ENCODE measurements at regions not wholly inside any gene's neighbourhood (a gene's known extent, or its start where the extent isn't known, plus 50 kb on each side); places are given as distances from the start of the nearest gene placed in this dataset.

DNA sequence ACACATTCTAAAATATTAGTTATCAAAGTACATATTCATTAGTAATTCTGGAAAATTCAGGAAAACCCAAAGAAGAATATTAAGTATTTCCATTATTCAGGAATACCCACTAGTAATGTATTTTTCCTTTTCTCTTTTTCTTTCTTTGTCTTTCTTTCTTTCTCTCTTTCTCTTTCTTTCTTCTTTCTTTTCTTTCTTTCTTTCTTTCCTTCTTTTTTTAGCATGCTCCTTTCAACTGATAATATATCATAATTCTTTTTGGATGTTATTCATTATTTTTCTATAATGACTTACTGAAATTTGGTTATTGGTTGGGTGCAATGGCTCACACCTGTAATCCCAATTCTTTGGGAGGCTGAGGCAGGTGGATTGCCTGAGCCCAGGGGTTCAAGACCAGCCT lies 175.6 kb upstream of the RAB4A start:
- H3K4me3 ChIP-seq: no peak overlapping the region
- H3K36me3 ChIP-seq: no peaks in the 10 kb centered on the region
- DNase-seq (ENCODE audit: low spot score in 2 of 2): no peak
- TF ChIP-seq, protein P1, sequence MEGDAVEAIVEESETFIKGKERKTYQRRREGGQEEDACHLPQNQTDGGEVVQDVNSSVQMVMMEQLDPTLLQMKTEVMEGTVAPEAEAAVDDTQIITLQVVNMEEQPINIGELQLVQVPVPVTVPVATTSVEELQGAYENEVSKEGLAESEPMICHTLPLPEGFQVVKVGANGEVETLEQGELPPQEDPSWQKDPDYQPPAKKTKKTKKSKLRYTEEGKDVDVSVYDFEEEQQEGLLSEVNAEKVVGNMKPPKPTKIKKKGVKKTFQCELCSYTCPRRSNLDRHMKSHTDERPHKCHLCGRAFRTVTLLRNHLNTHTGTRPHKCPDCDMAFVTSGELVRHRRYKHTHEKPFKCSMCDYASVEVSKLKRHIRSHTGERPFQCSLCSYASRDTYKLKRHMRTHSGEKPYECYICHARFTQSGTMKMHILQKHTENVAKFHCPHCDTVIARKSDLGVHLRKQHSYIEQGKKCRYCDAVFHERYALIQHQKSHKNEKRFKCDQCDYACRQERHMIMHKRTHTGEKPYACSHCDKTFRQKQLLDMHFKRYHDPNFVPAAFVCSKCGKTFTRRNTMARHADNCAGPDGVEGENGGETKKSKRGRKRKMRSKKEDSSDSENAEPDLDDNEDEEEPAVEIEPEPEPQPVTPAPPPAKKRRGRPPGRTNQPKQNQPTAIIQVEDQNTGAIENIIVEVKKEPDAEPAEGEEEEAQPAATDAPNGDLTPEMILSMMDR (IDR thresholded peaks at IDR 0.05): no peak
- no peak for TF ChIP-seq POLR2AphosphoS5 (IDR thresholded peaks at IDR 0.05)
- no peak for TF ChIP-seq POLR2A (IDR thresholded peaks at IDR 0.05)
- no peaks in the 10 kb centered on the region for H3K27me3 ChIP-seq
- H3K9me3 ChIP-seq: no peaks in the 10 kb centered on the region
- peaks cover 8 to 26% of the 10 kb centered on the region in 2 donors for H3K4me1 ChIP-seq
- intact Hi-C loops (cut with DNase I; ENCODE audit: low total_unique reads): no loop called here
- peak overlapping the region; percentile 87 to 88 for H3K27ac ChIP-seq

- Histone ChIP-seq H3K36me3 (no peaks in the 10 kb centered on the region), H3K27ac (no peak overlapping the region), H3K4me3 (no peak overlapping the region), H3K4me1 (peaks cover 4 to 26% of the 10 kb centered on the region in 2 donors), H3K27me3 (no peaks in the 10 kb centered on the region), H3K9me3 (no peaks in the 10 kb centered on the region)
- DNase-seq (ENCODE audit: low spot score in 2 of 2): no peak
- TF ChIP-seq POLR2AphosphoS5 (IDR thresholded peaks at IDR 0.05): no peak
- no peak for TF ChIP-seq POLR2A (IDR thresholded peaks at IDR 0.05)
- TF ChIP-seq, protein P1 (IDR thresholded peaks at IDR 0.05): no peak
- intact Hi-C loops (cut with DNase I; ENCODE audit: low total_unique reads): no loop called here
Measured at GRCh38 chr1:229097356-229097755, 173.6 kb upstream of the RAB4A start.

GRCh38 chr1:229098361-229098760 lies 172.6 kb upstream of the RAB4A start:
- peaks cover 0 to 16% of the 10 kb centered on the region in 2 donors for H3K4me1 ChIP-seq
- intact Hi-C loops (cut with DNase I; ENCODE audit: low total_unique reads): no loop called here
- no peaks in the 10 kb centered on the region for H3K36me3 ChIP-seq
- no peak overlapping the region for H3K4me3 ChIP-seq
- no peak overlapping the region for H3K27ac ChIP-seq
- TF ChIP-seq POLR2A (IDR thresholded peaks at IDR 0.05) (no peak), POLR2AphosphoS5 (IDR thresholded peaks at IDR 0.05) (no peak)
- TF ChIP-seq, protein P1 (IDR thresholded peaks at IDR 0.05): no peak
- H3K9me3 ChIP-seq: no peaks in the 10 kb centered on the region
- DNase-seq (ENCODE audit: low spot score in 2 of 2): no peak
- no peaks in the 10 kb centered on the region for H3K27me3 ChIP-seq

- H3K9me3 ChIP-seq: no peaks in the 10 kb centered on the region
- no peaks in the 10 kb centered on the region for H3K36me3 ChIP-seq
- H3K4me1 ChIP-seq: peaks cover 0 to 10% of the 10 kb centered on the region in 2 donors
- TF ChIP-seq POLR2A (IDR thresholded peaks at IDR 0.05): no peak
- TF ChIP-seq, protein P1 (IDR thresholded peaks at IDR 0.05): no peak
- no peak for TF ChIP-seq POLR2AphosphoS5 (IDR thresholded peaks at IDR 0.05)
- no peaks in the 10 kb centered on the region for H3K27me3 ChIP-seq
- no peak overlapping the region for H3K27ac ChIP-seq
- DNase-seq (ENCODE audit: low spot score in 2 of 2): no peak
- intact Hi-C loops (cut with DNase I; ENCODE audit: low total_unique reads): no loop called here
- H3K4me3 ChIP-seq: no peak overlapping the region
Measured at GRCh38 chr1:229098903-229099578, 171.9 kb upstream of the RAB4A start.

DNA sequence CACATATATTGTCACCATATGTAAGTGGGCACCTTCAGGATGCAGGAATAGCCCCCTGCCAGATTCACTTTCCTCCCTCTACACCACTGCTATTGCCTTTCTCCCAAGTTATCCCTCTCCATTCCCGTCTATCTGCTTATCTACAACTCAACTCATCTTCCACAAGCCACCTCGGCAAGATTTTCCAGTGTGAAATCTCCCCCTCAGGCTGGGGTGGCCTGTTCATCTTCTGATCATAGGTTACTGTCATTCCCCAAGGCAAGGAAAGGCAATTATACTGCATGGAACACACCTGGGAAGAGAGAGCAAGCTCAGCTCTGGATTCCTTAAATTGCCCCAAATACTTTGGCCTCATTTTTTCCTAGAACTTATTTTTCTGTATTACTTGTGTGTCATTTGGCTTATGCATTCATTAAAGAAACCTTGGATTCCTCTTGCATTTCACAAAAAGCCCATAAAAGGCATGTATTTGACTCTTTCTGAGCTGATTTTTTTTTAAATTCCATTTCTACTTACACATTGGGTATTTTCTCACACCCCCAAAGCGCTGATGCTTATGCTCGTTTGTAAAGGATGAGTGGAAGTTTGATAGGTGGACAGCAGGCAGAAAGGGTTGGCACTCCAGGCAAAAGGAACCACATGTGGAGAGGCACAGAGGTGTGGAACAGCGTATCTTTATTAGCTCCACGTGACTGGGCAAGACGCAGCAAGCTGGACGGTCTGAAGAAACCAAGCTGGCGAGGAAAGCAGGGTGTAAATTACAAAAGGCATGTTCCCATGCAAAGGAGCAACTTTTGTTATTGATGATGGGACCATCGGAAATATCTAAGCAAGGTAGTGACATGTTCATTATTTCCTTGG lies 169.7 kb upstream of the RAB4A start:
- H3K9me3 ChIP-seq: no peaks in the 10 kb centered on the region
- H3K27ac ChIP-seq: no peak overlapping the region
- no peak overlapping the region for H3K4me3 ChIP-seq
- no peaks in the 10 kb centered on the region for H3K4me1 ChIP-seq
- intact Hi-C loops (cut with DNase I; ENCODE audit: low total_unique reads): no loop called here
- no peaks in the 10 kb centered on the region for H3K36me3 ChIP-seq
- DNase-seq (ENCODE audit: low spot score in 2 of 2): no peak
- TF ChIP-seq POLR2A (IDR thresholded peaks at IDR 0.05) (no peak), POLR2AphosphoS5 (IDR thresholded peaks at IDR 0.05) (no peak)
- TF ChIP-seq, protein P1 (IDR thresholded peaks at IDR 0.05): no peak
- no peaks in the 10 kb centered on the region for H3K27me3 ChIP-seq

Data from breast epithelium (tissue), 4 donors.